DOHH2 (cell line): ENCODE measurements at regions not wholly inside any gene's neighbourhood (a gene's known extent, or its start where the extent isn't known, plus 50 kb on each side); places are given as distances from the start of the nearest gene placed in this dataset.
"Not testable (repeated sequence)": the region's sequence is repeated elsewhere in the genome, so short reads cannot be mapped to it uniquely, and the experiment has no call there.

Experiments used
- H3F3A ChIP-seq: fragments of 200-600 bp; sonication (generic), shearing (Covaris generic); 2 replicates; pipeline ENCODE4 v1.6.0; 2016; ENCODE audit warnings: antibody characterized with exemption, mild to moderate bottlenecking; ENCODE audit not compliant: control insufficient read depth, insufficient read depth
- H3K27ac ChIP-seq: fragments of 200-600 bp; sonication (generic); 2 replicates; pipeline ENCODE4 v1.5.1; 2014; ENCODE audit warnings: low read depth, mild to moderate bottlenecking, low read length, moderate library complexity
- H3K27me3 ChIP-seq: fragments of 200-600 bp; sonication (generic); 2 replicates; pipeline ENCODE4 v1.6.1; 2014; ENCODE audit warnings: mild to moderate bottlenecking, low read length, mixed read lengths; ENCODE audit not compliant: control insufficient read depth
- H3K36me3 ChIP-seq: fragments of 200-600 bp; sonication (generic); 2 replicates; pipeline ENCODE4 v1.6.1; 2014; ENCODE audit warnings: mild to moderate bottlenecking, low read length, moderate library complexity, mixed read lengths; ENCODE audit not compliant: control insufficient read depth
- H3K4me1 ChIP-seq: fragments of 200-600 bp; sonication (generic); 2 replicates; pipeline ENCODE4 v1.6.1; 2014; ENCODE audit warnings: mild to moderate bottlenecking, low read length, mixed read lengths; ENCODE audit not compliant: control insufficient read depth
- H3K4me2 ChIP-seq: fragments of 200-600 bp; sonication (generic); 2 replicates; pipeline ENCODE4 v1.6.0; 2014; ENCODE audit warnings: mild to moderate bottlenecking, low read length, moderate library complexity
- H3K4me3 ChIP-seq: fragments of 200-600 bp; sonication (generic); 2 replicates; pipeline ENCODE4 v1.5.1; 2014; ENCODE audit warnings: mild to moderate bottlenecking, low read length, mixed read lengths
- H3K79me2 ChIP-seq: fragments of 200-600 bp; sonication (generic); 2 replicates; pipeline ENCODE4 v1.6.1; 2014; ENCODE audit warnings: mild to moderate bottlenecking, low read length, mixed read lengths; ENCODE audit not compliant: control insufficient read depth
- H3K9me2 ChIP-seq: fragments of 200-600 bp; sonication (generic); replicated peaks from 2 replicates; pipeline ENCODE4 v1.6.1; 2014; ENCODE audit warnings: mild to moderate bottlenecking, low read length, mixed read lengths; ENCODE audit not compliant: control insufficient read depth
- H3K9me3 ChIP-seq: fragments of 200-600 bp; sonication (generic); 2 replicates; pipeline ENCODE4 v1.6.1; 2014; ENCODE audit warnings: antibody characterized with exemption, low read length, mixed read lengths; ENCODE audit not compliant: control insufficient read depth, insufficient read depth
- H4K20me1 ChIP-seq: fragments of 200-600 bp; sonication (generic); 2 replicates; pipeline ENCODE4 v1.6.0; 2014; ENCODE audit warnings: low read depth, mild to moderate bottlenecking, antibody characterized with exemption, low read length, moderate library complexity; ENCODE audit not compliant: control insufficient read depth, insufficient read depth
- CTCF ChIP-seq: fragments of 200-600 bp; sonication (generic); IDR thresholded peaks from one replicate; pipeline ENCODE4 v1.5.1; 2014; ENCODE audit warnings: antibody characterized with exemption, mild to moderate bottlenecking, low read depth, low read length; ENCODE audit not compliant: poor library complexity, severe bottlenecking
- EZH2phosphoT487 ChIP-seq: fragments of 200-600 bp; sonication (generic); IDR thresholded peaks from 2 replicates; pipeline ENCODE4 v1.6.1; 2017; ENCODE audit warnings: borderline replicate concordance, mild to moderate bottlenecking, antibody characterized with exemption, low read length, moderate library complexity, mixed read lengths

- TF ChIP-seq EZH2phosphoT487 = no peak
- no peak for TF ChIP-seq CTCF
- Histone ChIP-seq H3K27me3 (no peaks in the 10 kb centered on the region), H3K9me3 (no peaks in the 10 kb centered on the region), H4K20me1 (no peaks in the 10 kb centered on the region), H3F3A (no peaks in the 10 kb centered on the region), H3K36me3 (no peaks in the 10 kb centered on the region), H3K4me3 (no peak overlapping the region), H3K9me2 (no peaks in the 10 kb centered on the region), H3K27ac (no peak overlapping the region), H3K4me1 (no peaks in the 10 kb centered on the region), H3K4me2 (no peak overlapping the region), H3K79me2 (no peaks in the 10 kb centered on the region)
Measured at GRCh38 chr10:16242859-16243613, 193.8 kb upstream of the PTER start.

- H3K9me2 ChIP-seq, H3K4me1 ChIP-seq, H3K9me3 ChIP-seq, H3K79me2 ChIP-seq, H4K20me1 ChIP-seq, H3F3A ChIP-seq, H3K4me2 ChIP-seq, H3K36me3 ChIP-seq, H3K27ac ChIP-seq, H3K27me3 ChIP-seq, H3K4me3 ChIP-seq: not testable (repeated sequence)
Measured at GRCh38 chr10:16250136-16250535, 186.7 kb upstream of the PTER start.

- Histone ChIP-seq H3K36me3 (no peaks in the 10 kb centered on the region), H4K20me1 (no peaks in the 10 kb centered on the region), H3K4me3 (no peak overlapping the region), H3F3A (no peaks in the 10 kb centered on the region), H3K4me1 (no peaks in the 10 kb centered on the region), H3K9me3 (peaks cover 6% of the 10 kb centered on the region; the same call in 1 of the 2 replicates), H3K27me3 (no peaks in the 10 kb centered on the region), H3K4me2 (no peak overlapping the region), H3K9me2 (no peaks in the 10 kb centered on the region), H3K79me2 (no peaks in the 10 kb centered on the region), H3K27ac (no peak overlapping the region)
- TF ChIP-seq EZH2phosphoT487 (no peak), CTCF (no peak)
Measured at GRCh38 chr10:16256336-16256735, 180.5 kb upstream of the PTER start.

GRCh38 chr10:16258291-16259040 is 178.3 kb upstream of the PTER start:
- no peak overlapping the region for H3K4me2 ChIP-seq
- no peaks in the 10 kb centered on the region for H3F3A ChIP-seq
- TF ChIP-seq EZH2phosphoT487 (no peak), CTCF (no peak)
- peaks cover 6% of the 10 kb centered on the region; the same call in 1 of the 2 replicates for H3K9me3 ChIP-seq
- H3K27me3 ChIP-seq = no peaks in the 10 kb centered on the region
- H3K4me1 ChIP-seq = no peaks in the 10 kb centered on the region
- no peaks in the 10 kb centered on the region for H3K79me2 ChIP-seq
- H3K4me3 ChIP-seq = no peak overlapping the region
- H3K27ac ChIP-seq = no peak overlapping the region
- no peaks in the 10 kb centered on the region for H4K20me1 ChIP-seq
- H3K36me3 ChIP-seq = no peaks in the 10 kb centered on the region
- no peaks in the 10 kb centered on the region for H3K9me2 ChIP-seq
